NCI-H2196 treated with DMSO at 0.1 percent for 48 hours (cell line): ENCODE measurements at regions not wholly inside any gene's neighbourhood (a gene's known extent, or its start where the extent isn't known, plus 50 kb on each side); places are given as distances from the start of the nearest gene placed in this dataset.

ENCODE experiments used
- DNase-seq: peaks from one replicate; lab custom pipeline; 2025; ENCODE audit not compliant: unreplicated experiment; lab: John Stamatoyannopoulos, UW

GRCh38 chr3:159775372-159775961, 213.2 kb upstream of the IL12A start:
- peak; percentile 88 for DNase-seq

GRCh38 chr3:159776779-159777178, 211.9 kb upstream of the IL12A start:
- DNase-seq = no peak

- DNase-seq = no peak
These were observed 208.8 kb upstream of the IL12A start for GRCh38 chr3:159779883-159780282.

- no peak for DNase-seq
These were observed 206.8 kb upstream of the IL12A start for GRCh38 chr3:159781867-159782266.

- no peak for DNase-seq
These were observed 205.8 kb upstream of the IL12A start for GRCh38 chr3:159782724-159783421.

GRCh38 chr3:159783780-159784742, 204.6 kb upstream of the IL12A start:
- no peak for DNase-seq

- no peak for DNase-seq
These were observed 203.3 kb upstream of the IL12A start for GRCh38 chr3:159785273-159785708.

- no peak for DNase-seq
These were observed 202.0 kb upstream of the IL12A start for GRCh38 chr3:159786489-159787177.

- peak; percentile 42 for DNase-seq
These were observed 201.5 kb upstream of the IL12A start for GRCh38 chr3:159787178-159787574.

- DNase-seq = no peak
These were observed 200.8 kb upstream of the IL12A start for GRCh38 chr3:159787794-159788205.

GRCh38 chr3:159788291-159788690, 200.3 kb upstream of the IL12A start:
- no peak for DNase-seq

- DNase-seq = no peak
These were observed 199.6 kb upstream of the IL12A start for GRCh38 chr3:159789017-159789416.

- DNase-seq = no peak
These were observed 198.6 kb upstream of the IL12A start for GRCh38 chr3:159789742-159790635.

GRCh38 chr3:159791336-159791735, 197.3 kb upstream of the IL12A start:
- DNase-seq = no peak

GRCh38 chr3:159792070-159792469, 196.6 kb upstream of the IL12A start:
- no peak for DNase-seq

GRCh38 chr3:159795042-159795441, 193.6 kb upstream of the IL12A start:
- no peak for DNase-seq

- DNase-seq = no peak
These were observed 192.9 kb upstream of the IL12A start for GRCh38 chr3:159795681-159796175.

GRCh38 chr3:159796226-159796625, 192.4 kb upstream of the IL12A start:
- no peak for DNase-seq

GRCh38 chr3:159796744-159797143, 191.9 kb upstream of the IL12A start:
- no peak for DNase-seq

GRCh38 chr3:159797771-159798170, 190.9 kb upstream of the IL12A start:
- no peak for DNase-seq
